ENCODE measurements at regions not wholly inside any gene's neighbourhood (a gene's known extent, or its start where the extent isn't known, plus 50 kb on each side); places are given as distances from the start of the nearest gene placed in this dataset.

- Mint-ChIP-seq H3K4me3 (ENCODE audit: unreplicated experiment) (no peak overlapping the region), H3K27ac (ENCODE audit: unreplicated experiment) (no peak overlapping the region), H3K36me3 (ENCODE audit: low read depth) (peaks cover 6% of the 10 kb centered on the region), H3K27me3 (ENCODE audit: low read depth) (peaks cover 3% of the 10 kb centered on the region), H3K9me3 (ENCODE audit: low read depth) (peaks cover 7% of the 10 kb centered on the region), H3K4me1 (ENCODE audit: low read depth) (peaks cover 16% of the 10 kb centered on the region)
- TF ChIP-seq CTCF (IDR thresholded peaks at IDR 0.05), result no peak
- no peak for DNase-seq (ENCODE audit: low spot score)
Measured at GRCh38 chr12:29940811-29941210, 157.1 kb upstream of the TMTC1 start.

GRCh38 chr12:29930503-29930902 lies 146.8 kb upstream of the TMTC1 start:
- Mint-ChIP-seq H3K27ac (ENCODE audit: unreplicated experiment) (no peak overlapping the region), H3K9me3 (ENCODE audit: low read depth) (no peaks in the 10 kb centered on the region), H3K4me3 (ENCODE audit: unreplicated experiment) (no peak overlapping the region), H3K4me1 (ENCODE audit: low read depth) (no peaks in the 10 kb centered on the region), H3K27me3 (ENCODE audit: low read depth) (peaks cover 16% of the 10 kb centered on the region), H3K36me3 (ENCODE audit: low read depth) (no peaks in the 10 kb centered on the region)
- TF ChIP-seq CTCF (IDR thresholded peaks at IDR 0.05), result no peak
- no peak for DNase-seq (ENCODE audit: low spot score)

- Mint-ChIP-seq H3K27ac (ENCODE audit: unreplicated experiment) (no peak overlapping the region), H3K27me3 (ENCODE audit: low read depth) (peaks cover 16% of the 10 kb centered on the region), H3K36me3 (ENCODE audit: low read depth) (no peaks in the 10 kb centered on the region), H3K4me1 (ENCODE audit: low read depth) (no peaks in the 10 kb centered on the region), H3K4me3 (ENCODE audit: unreplicated experiment) (no peak overlapping the region), H3K9me3 (ENCODE audit: low read depth) (no peaks in the 10 kb centered on the region)
- TF ChIP-seq CTCF (IDR thresholded peaks at IDR 0.05), result no peak
- no peak for DNase-seq (ENCODE audit: low spot score)
Measured at GRCh38 chr12:29929295-29929694, 145.6 kb upstream of the TMTC1 start.

- Mint-ChIP-seq H3K36me3 (ENCODE audit: low read depth) (no peaks in the 10 kb centered on the region), H3K27me3 (ENCODE audit: low read depth) (peaks cover 10% of the 10 kb centered on the region), H3K4me3 (ENCODE audit: unreplicated experiment) (no peak overlapping the region), H3K4me1 (ENCODE audit: low read depth) (no peaks in the 10 kb centered on the region), H3K9me3 (ENCODE audit: low read depth) (peaks cover 8% of the 10 kb centered on the region), H3K27ac (ENCODE audit: unreplicated experiment) (no peak overlapping the region)
- DNase-seq (ENCODE audit: low spot score), result no peak
- no peak for TF ChIP-seq CTCF (IDR thresholded peaks at IDR 0.05)
Measured at GRCh38 chr12:29921307-29921706, 137.6 kb upstream of the TMTC1 start.

GRCh38 chr12:29908157-29908556 lies 124.4 kb upstream of the TMTC1 start:
- Mint-ChIP-seq H3K27me3 (ENCODE audit: low read depth) (peaks cover 7% of the 10 kb centered on the region), H3K27ac (ENCODE audit: unreplicated experiment) (no peak overlapping the region), H3K9me3 (ENCODE audit: low read depth) (peaks cover 8% of the 10 kb centered on the region), H3K36me3 (ENCODE audit: low read depth) (peaks cover 2% of the 10 kb centered on the region), H3K4me1 (ENCODE audit: low read depth) (peaks cover 3% of the 10 kb centered on the region), H3K4me3 (ENCODE audit: unreplicated experiment) (no peak overlapping the region)
- TF ChIP-seq CTCF (IDR thresholded peaks at IDR 0.05), result no peak
- DNase-seq (ENCODE audit: low spot score), result no peak
